ENCODE measurements at regions not wholly inside any gene's neighbourhood (a gene's known extent, or its start where the extent isn't known, plus 50 kb on each side); places are given as distances from the start of the nearest gene placed in this dataset.

- TF ChIP-seq CTCF (IDR thresholded peaks at IDR 0.05) (no peak), EZH2 (IDR thresholded peaks at IDR 0.05; ENCODE audit: borderline replicate concordance, insufficient read depth, low read depth, low read length, poor library complexity, severe bottlenecking) (no peak)
Measured at GRCh38 chr2:44829771-44830170, 111.7 kb upstream of the SIX3 start.

Data from B cell (primary cell).